ENCODE measurements at regions not wholly inside any gene's neighbourhood (a gene's known extent, or its start where the extent isn't known, plus 50 kb on each side); places are given as distances from the start of the nearest gene placed in this dataset.

DNA sequence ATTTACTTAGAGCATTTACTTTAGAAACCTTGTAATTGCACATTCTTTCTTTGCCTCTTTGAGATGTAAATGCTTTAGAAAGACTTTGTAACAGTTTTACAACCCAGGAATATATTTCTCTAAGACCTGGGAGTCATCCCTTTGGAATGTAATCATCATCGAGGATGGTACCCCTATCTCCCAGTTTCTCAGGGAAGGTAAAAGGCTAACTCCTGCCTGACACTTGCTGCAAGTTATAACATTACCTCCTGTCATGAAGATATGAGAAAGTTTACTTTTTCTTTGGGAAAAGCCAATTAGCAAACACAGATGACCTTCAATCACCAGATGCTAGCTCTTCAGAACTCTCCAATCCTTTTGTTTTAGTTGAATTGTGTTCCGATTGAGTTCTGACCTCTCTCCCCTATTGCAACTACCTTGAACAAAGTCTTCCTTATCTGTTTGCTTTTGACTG is 420.3 kb upstream of the FSIP2 start:
- Histone ChIP-seq H3K9me3 (ENCODE audit: control insufficient read depth, insufficient read depth, low read length) (peaks cover 2% of the 10 kb centered on the region; the same call in 1 of the 2 replicates), H3K9ac (ENCODE audit: low read depth, low read length) (no peak overlapping the region), H2BK20ac (ENCODE audit: low read depth, low read length) (no peak overlapping the region), H3K14ac (replicated peaks; ENCODE audit: low read depth, low read length) (no peak overlapping the region), H3K4me2 (ENCODE audit: low read depth, low read length) (no peak overlapping the region), H2AFZ (replicated peaks; ENCODE audit: low read length, poor library complexity) (no peak overlapping the region), H3K4me1 (ENCODE audit: control insufficient read depth, insufficient read depth, low read length) (no peaks in the 10 kb centered on the region), H2AK9ac (replicated peaks; ENCODE audit: low read depth, low read length, poor library complexity) (no peak overlapping the region), H2BK120ac (ENCODE audit: low read depth, low read length) (no peak overlapping the region), H3K56ac (ENCODE audit: extremely low read depth, insufficient read depth, low read length) (no peak overlapping the region), H3K4me3 (ENCODE audit: insufficient read depth, low read depth, low read length) (no peak overlapping the region), H4K5ac (ENCODE audit: low read depth, low read length) (no peak overlapping the region), H4K91ac (ENCODE audit: insufficient read depth, low read depth, low read length) (no peak overlapping the region), H2BK15ac (ENCODE audit: low read depth, low read length) (no peak overlapping the region), H2AK5ac (ENCODE audit: low read depth, low read length) (no peak overlapping the region), H3K4ac (ENCODE audit: low read depth, low read length) (no peak overlapping the region), H3K79me1 (ENCODE audit: low read depth in 1 of 2, low read length in 2 of 2) (no peaks in the 10 kb centered on the region), H4K20me1 (ENCODE audit: insufficient read depth, low read length) (no peaks in the 10 kb centered on the region), H3K27me3 (ENCODE audit: control insufficient read depth, insufficient read depth, low read length) (no peaks in the 10 kb centered on the region), H3K36me3 (ENCODE audit: control insufficient read depth, insufficient read depth, low read length) (no peaks in the 10 kb centered on the region), H3K18ac (ENCODE audit: low read depth, low read length) (no peak overlapping the region), H3K9me1 (ENCODE audit: insufficient read depth, low read length) (no peaks in the 10 kb centered on the region), H2BK5ac (ENCODE audit: low read depth, low read length, poor library complexity, severe bottlenecking) (no peak overlapping the region), H4K8ac (ENCODE audit: low read depth in 2 of 2, low read length in 2 of 2) (no peak overlapping the region), H3K23ac (ENCODE audit: low read depth, low read length) (no peak overlapping the region), H3K27ac (ENCODE audit: insufficient read depth, low read length) (no peak overlapping the region)
- ATAC-seq (ENCODE audit: low read depth) = no peak
- no peak for DNase-seq
- POLR2A ChIA-PET (ENCODE audit: unreplicated experiment) = no interaction called here
- intact Hi-C loops (cut with micrococcal nuclease) = no loop called here
- dilution Hi-C loops (cut with HindIII; ENCODE audit: low sequenced_read_pairs, unreplicated experiment) = no loop called here
- BruUV-seq (replicated peaks) = no TSS peak
- CTCF ChIA-PET = no interaction called here
- in situ Hi-C loops (cut with MboI; ENCODE audit: low sequenced_read_pairs) = no loop called here
- no peak for TF ChIP-seq MXI1 (IDR thresholded peaks at IDR 0.05; ENCODE audit: borderline replicate concordance, low read depth, low read length)
- no peak for TF ChIP-seq MAFK (IDR thresholded peaks at IDR 0.05; ENCODE audit: low read depth, low read length)
- no CpG with 5 or more reads among the region's 2 CpGs for WGBS, 2 experiments (ENCODE audit: extremely low coverage in 2 of 2, insufficient read length in 1 of 2)

Measured in IMR-90 (cell line).